ENCODE measurements at regions not wholly inside any gene's neighbourhood (a gene's known extent, or its start where the extent isn't known, plus 50 kb on each side); places are given as distances from the start of the nearest gene placed in this dataset.

GRCh38 chr16:74034862-74035261 is 261.8 kb upstream of the PSMD7 start:
- TF ChIP-seq CTCF (IDR thresholded peaks at IDR 0.05) (peak; percentile 20 to 41 (median 38)), POLR2A (IDR thresholded peaks at IDR 0.05) (no peak), EP300 (IDR thresholded peaks at IDR 0.05; ENCODE audit: low read depth) (no peak), POLR2AphosphoS5 (IDR thresholded peaks at IDR 0.05) (no peak)
